Erythroblast (primary cell): ENCODE measurements at regions not wholly inside any gene's neighbourhood (a gene's known extent, or its start where the extent isn't known, plus 50 kb on each side); places are given as distances from the start of the nearest gene placed in this dataset.

Experiments
- DNase-seq, 2 experiments: peaks; one replicate each; lab custom pipeline; 2025; lab: John Stamatoyannopoulos, UW
- GATA1 ChIP-seq: IDR thresholded peaks from 2 replicates; pipeline ENCODE4 v1.6.1; 2011; ENCODE audit warnings: low read depth, mild to moderate bottlenecking, control low read depth, low read length, moderate library complexity
- POLR2A ChIP-seq: IDR thresholded peaks from 2 replicates; pipeline ENCODE4 v1.6.1; 2011; ENCODE audit warnings: mild to moderate bottlenecking, low read length

- DNase-seq = no peak
- TF ChIP-seq POLR2A (no peak), GATA1 (no peak)
Observed at GRCh38 chr2:204064119-204064518, 127.6 kb downstream of the ICOS start.

- TF ChIP-seq GATA1 = no peak
- TF ChIP-seq POLR2A = no peak
- no peak for DNase-seq
Observed at GRCh38 chr2:204065566-204065965, 129.0 kb downstream of the ICOS start.

GRCh38 chr2:204066051-204066450 is 129.5 kb downstream of the ICOS start:
- no peak for TF ChIP-seq GATA1
- TF ChIP-seq POLR2A = no peak
- DNase-seq = no peak

- no peak for TF ChIP-seq POLR2A
- TF ChIP-seq GATA1 = no peak
- DNase-seq = no peak
Observed at GRCh38 chr2:204069804-204070203, 133.2 kb downstream of the ICOS start.

- TF ChIP-seq POLR2A (no peak), GATA1 (no peak)
- peak; percentile 6 to 48 for DNase-seq
Observed at GRCh38 chr2:204072443-204073324, 136.1 kb downstream of the ICOS start.

- TF ChIP-seq POLR2A = no peak
- TF ChIP-seq GATA1 = no peak
- no peak for DNase-seq
Observed at GRCh38 chr2:204074456-204074855, 137.9 kb downstream of the ICOS start.

- no peak for TF ChIP-seq GATA1
- no peak for TF ChIP-seq POLR2A
- DNase-seq = no peak
Observed at GRCh38 chr2:204078003-204078698, 141.6 kb downstream of the ICOS start.

GRCh38 chr2:204081487-204082425 is 145.2 kb downstream of the ICOS start:
- DNase-seq = no peak

GRCh38 chr2:204086167-204086566 is 149.6 kb downstream of the ICOS start:
- DNase-seq = no peak

More at GRCh38 chr2:204081487-204082425, 145.2 kb downstream of the ICOS start:
- no peak for TF ChIP-seq GATA1
- no peak for TF ChIP-seq POLR2A

GRCh38 chr2:204089105-204089504 is 152.5 kb downstream of the ICOS start:
- no peak for DNase-seq
- no peak for TF ChIP-seq GATA1
- no peak for TF ChIP-seq POLR2A

More at GRCh38 chr2:204086167-204086566, 149.6 kb downstream of the ICOS start:
- no peak for TF ChIP-seq POLR2A
- TF ChIP-seq GATA1 = no peak

- no peak for DNase-seq
- no peak for TF ChIP-seq GATA1
- no peak for TF ChIP-seq POLR2A
Observed at GRCh38 chr2:204089574-204089973, 153.0 kb downstream of the ICOS start.

GRCh38 chr2:204090021-204090420 is 153.5 kb downstream of the ICOS start:
- no peak for DNase-seq
- TF ChIP-seq POLR2A (no peak), GATA1 (no peak)

GRCh38 chr2:204104811-204105210 is 168.2 kb downstream of the ICOS start:
- no peak for TF ChIP-seq GATA1
- TF ChIP-seq POLR2A = no peak
- no peak for DNase-seq

GRCh38 chr2:204108330-204108751 is 171.8 kb downstream of the ICOS start:
- TF ChIP-seq POLR2A (no peak), GATA1 (no peak)
- no peak for DNase-seq
